ENCODE measurements at regions not wholly inside any gene's neighbourhood (a gene's known extent, or its start where the extent isn't known, plus 50 kb on each side); places are given as distances from the start of the nearest gene placed in this dataset.

DNA sequence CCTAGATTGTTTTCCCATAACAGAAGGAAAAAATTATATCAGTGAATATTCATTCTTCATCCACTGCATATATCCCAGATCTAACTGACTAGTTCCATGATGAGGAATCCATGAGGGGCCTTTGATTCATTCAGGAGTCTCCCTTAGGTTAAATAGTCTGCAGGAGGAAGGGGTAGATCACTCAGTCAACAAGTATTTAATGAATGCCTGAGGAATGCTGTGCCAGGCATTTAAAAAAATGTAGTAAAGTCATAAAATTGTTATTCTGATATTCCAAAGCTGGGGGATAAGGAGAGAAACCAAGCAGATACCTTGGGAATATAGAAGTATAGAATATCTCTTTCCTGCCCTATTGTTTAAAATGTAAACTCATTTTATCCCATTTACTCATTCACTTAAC is 216.2 kb upstream of the CAND1 start:
- DNase-seq = no peak
- intact Hi-C loops (cut with DNase I; ENCODE audit: low total_unique reads) = no loop called here
- no peaks in the 10 kb centered on the region for H3K36me3 ChIP-seq
- no peaks in the 10 kb centered on the region for H3K27me3 ChIP-seq
- no peak for TF ChIP-seq EP300 (IDR thresholded peaks at IDR 0.05)
- no peak for TF ChIP-seq POLR2AphosphoS5 (IDR thresholded peaks at IDR 0.05)
- TF ChIP-seq POLR2A (IDR thresholded peaks at IDR 0.05) = no peak
- TF ChIP-seq, protein P1, sequence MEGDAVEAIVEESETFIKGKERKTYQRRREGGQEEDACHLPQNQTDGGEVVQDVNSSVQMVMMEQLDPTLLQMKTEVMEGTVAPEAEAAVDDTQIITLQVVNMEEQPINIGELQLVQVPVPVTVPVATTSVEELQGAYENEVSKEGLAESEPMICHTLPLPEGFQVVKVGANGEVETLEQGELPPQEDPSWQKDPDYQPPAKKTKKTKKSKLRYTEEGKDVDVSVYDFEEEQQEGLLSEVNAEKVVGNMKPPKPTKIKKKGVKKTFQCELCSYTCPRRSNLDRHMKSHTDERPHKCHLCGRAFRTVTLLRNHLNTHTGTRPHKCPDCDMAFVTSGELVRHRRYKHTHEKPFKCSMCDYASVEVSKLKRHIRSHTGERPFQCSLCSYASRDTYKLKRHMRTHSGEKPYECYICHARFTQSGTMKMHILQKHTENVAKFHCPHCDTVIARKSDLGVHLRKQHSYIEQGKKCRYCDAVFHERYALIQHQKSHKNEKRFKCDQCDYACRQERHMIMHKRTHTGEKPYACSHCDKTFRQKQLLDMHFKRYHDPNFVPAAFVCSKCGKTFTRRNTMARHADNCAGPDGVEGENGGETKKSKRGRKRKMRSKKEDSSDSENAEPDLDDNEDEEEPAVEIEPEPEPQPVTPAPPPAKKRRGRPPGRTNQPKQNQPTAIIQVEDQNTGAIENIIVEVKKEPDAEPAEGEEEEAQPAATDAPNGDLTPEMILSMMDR (IDR thresholded peaks at IDR 0.05) = no peak
- H3K9me3 ChIP-seq = no peaks in the 10 kb centered on the region
- H3K27ac ChIP-seq = no peak overlapping the region
- no peaks in the 10 kb centered on the region for H3K4me1 ChIP-seq
- H3K4me3 ChIP-seq = no peak overlapping the region

DNA sequence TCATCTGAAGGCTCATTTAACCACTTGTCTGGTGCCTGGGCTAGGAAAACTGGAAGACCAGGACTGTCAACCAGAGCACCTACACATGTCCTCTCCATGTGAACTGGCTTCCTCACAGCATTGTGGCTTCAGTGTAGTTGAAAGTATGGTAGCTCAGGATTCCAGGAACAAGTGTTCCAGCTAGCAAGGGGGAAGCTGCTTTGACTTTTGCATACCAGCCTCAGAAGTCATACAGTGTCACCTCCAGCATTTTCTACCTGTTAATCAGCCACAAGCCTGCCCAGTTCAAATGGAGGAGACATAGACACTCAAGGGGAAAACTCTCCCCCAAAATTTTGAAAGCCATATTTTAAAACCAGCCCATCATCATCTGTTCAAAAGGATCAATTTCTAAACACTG is 212.8 kb upstream of the CAND1 start:
- H3K27ac ChIP-seq = no peak overlapping the region

DNA sequence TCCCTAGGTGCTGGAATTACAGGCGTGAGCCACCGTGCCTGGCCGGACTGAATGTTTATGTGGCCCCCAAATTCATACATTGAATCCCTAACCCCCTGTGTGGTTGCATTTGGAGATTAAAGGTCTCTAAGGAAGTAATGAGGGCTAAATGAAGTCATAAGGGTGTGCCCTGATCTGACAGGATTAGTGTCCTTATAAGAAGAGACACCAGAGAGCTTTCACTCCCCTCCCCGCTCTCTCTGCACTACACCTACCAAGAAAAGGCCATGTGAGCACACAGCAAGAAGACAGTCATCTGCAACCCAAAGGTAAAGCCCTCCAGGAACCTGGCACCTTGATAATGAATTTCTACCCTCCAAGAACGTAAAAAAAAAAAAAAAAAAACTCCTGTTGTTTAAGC is 212.1 kb upstream of the CAND1 start:
- 78 to 89% (median 88%) methylated on average over 5 of the region's 5 CpGs for WGBS, 5 donors
- no peak overlapping the region for H3K4me3 ChIP-seq
- peaks cover 0 to 3% (median 0%) of the 10 kb centered on the region in 3 donors for H3K27me3 ChIP-seq
- DNase-seq = no peak
- TF ChIP-seq, protein P1 (IDR thresholded peaks at IDR 0.05) = no peak
- no peak for TF ChIP-seq EP300 (IDR thresholded peaks at IDR 0.05)
- TF ChIP-seq POLR2AphosphoS5 (IDR thresholded peaks at IDR 0.05) = no peak
- no peak for TF ChIP-seq POLR2A (IDR thresholded peaks at IDR 0.05)
- intact Hi-C loops (cut with DNase I; ENCODE audit: low total_unique reads) = no loop called here
- H3K36me3 ChIP-seq = no peaks in the 10 kb centered on the region
- H3K4me1 ChIP-seq = no peaks in the 10 kb centered on the region
- H3K27ac ChIP-seq = no peak overlapping the region
- H3K9me3 ChIP-seq = no peaks in the 10 kb centered on the region

More for the DNA sequence above, 212.8 kb upstream of the CAND1 start:
- DNase-seq = no peak
- no peaks in the 10 kb centered on the region for H3K36me3 ChIP-seq
- H3K4me1 ChIP-seq = no peaks in the 10 kb centered on the region
- intact Hi-C loops (cut with DNase I; ENCODE audit: low total_unique reads) = no loop called here
- H3K27me3 ChIP-seq = no peaks in the 10 kb centered on the region
- TF ChIP-seq, protein P1 (IDR thresholded peaks at IDR 0.05) = no peak
- no peak for TF ChIP-seq POLR2AphosphoS5 (IDR thresholded peaks at IDR 0.05)
- TF ChIP-seq POLR2A (IDR thresholded peaks at IDR 0.05) = no peak
- TF ChIP-seq EP300 (IDR thresholded peaks at IDR 0.05) = no peak
- H3K9me3 ChIP-seq = no peaks in the 10 kb centered on the region
- no peak overlapping the region for H3K4me3 ChIP-seq

DNA sequence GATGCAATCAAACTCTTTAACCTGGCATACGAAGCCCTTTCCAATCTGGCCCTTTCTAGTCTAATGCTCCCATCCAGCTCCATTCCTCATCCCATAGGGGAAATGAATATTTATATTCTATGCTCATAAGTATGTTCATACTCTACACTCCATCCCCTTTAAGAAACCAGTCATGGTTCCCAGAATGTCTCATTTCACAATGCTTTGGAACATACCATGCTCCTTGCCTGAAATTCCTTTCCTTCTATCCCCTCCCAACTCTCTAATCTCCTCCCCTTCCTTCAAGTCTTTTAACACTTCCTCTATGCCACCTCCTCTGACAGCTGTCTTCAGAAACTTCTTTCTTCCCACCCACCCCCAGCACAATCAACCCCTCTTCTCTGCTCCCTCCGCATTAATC is 207.0 kb upstream of the CAND1 start:
- peaks cover 0 to 3% (median 0%) of the 10 kb centered on the region in 4 donors for H3K4me1 ChIP-seq
- peaks cover 0 to 10% (median 0%) of the 10 kb centered on the region in 3 donors for H3K27me3 ChIP-seq
- no peak for DNase-seq
- intact Hi-C loops (cut with DNase I; ENCODE audit: low total_unique reads) = no loop called here
- no peaks in the 10 kb centered on the region for H3K36me3 ChIP-seq
- no peaks in the 10 kb centered on the region for H3K9me3 ChIP-seq
- TF ChIP-seq, protein P1 (IDR thresholded peaks at IDR 0.05) = no peak
- TF ChIP-seq POLR2AphosphoS5 (IDR thresholded peaks at IDR 0.05) (no peak), EP300 (IDR thresholded peaks at IDR 0.05) (no peak), POLR2A (IDR thresholded peaks at IDR 0.05) (no peak)
- H3K27ac ChIP-seq = no peak overlapping the region
- H3K4me3 ChIP-seq = no peak overlapping the region
- WGBS, 5 donors = 90 to 98% (median 91%) methylated on average over 2 of the region's 2 CpGs

Data from stomach (tissue), 8 donors.